Body of pancreas (tissue), 4 donors: ENCODE measurements at regions not wholly inside any gene's neighbourhood (a gene's known extent, or its start where the extent isn't known, plus 50 kb on each side); places are given as distances from the start of the nearest gene placed in this dataset.
A peak's percentile ranks its signal among the peaks of the same experiment; 100 is the strongest.

Source experiments
- CTCF ChIP-seq, 7 experiments: fragments of 450-650 bp in 4 of 7; fragments of 200-600 bp in 3 of 7; sonication (generic) in 3 of 7; IDR thresholded peaks; one replicate each; pipeline ENCODE4 v1.5.1; 2016 to 2019; ENCODE audit warnings: antibody characterized with exemption in 7 of 7
- POLR2A ChIP-seq, 3 donors: fragments of 450-650 bp; IDR thresholded peaks; one replicate each; pipeline ENCODE4 v1.6.1; 2016; ENCODE audit warnings: antibody characterized with exemption in 3 of 3, mild to moderate bottlenecking in 2 of 3

GRCh38 chr10:55287346-55287745, 486.3 kb upstream of the PCDH15 start:
- TF ChIP-seq POLR2A (IDR thresholded peaks at IDR 0.05), result no peak
- TF ChIP-seq CTCF (IDR thresholded peaks at IDR 0.05), result peak in 1 of 7 experiments; percentile 9
